ENCODE measurements at regions not wholly inside any gene's neighbourhood (a gene's known extent, or its start where the extent isn't known, plus 50 kb on each side); places are given as distances from the start of the nearest gene placed in this dataset.

GRCh38 chr1:178973652-178974101 is 52.0 kb upstream of the FAM20B start:
- FAIRE-seq, result peak; percentile 23
- TF ChIP-seq SPI1 (IDR thresholded peaks at IDR 0.05; ENCODE audit: low read depth, low read length), result no peak
- no peak for TF ChIP-seq POU2F2 (IDR thresholded peaks at IDR 0.05; ENCODE audit: low read depth, low read length)
- no peak for TF ChIP-seq POLR2AphosphoS5 (IDR thresholded peaks at IDR 0.05; ENCODE audit: low read depth, low read length)
- DNase-seq (ENCODE audit: insufficient read length, low spot score), result no peak
